ENCODE measurements at regions not wholly inside any gene's neighbourhood (a gene's known extent, or its start where the extent isn't known, plus 50 kb on each side); places are given as distances from the start of the nearest gene placed in this dataset.

DNA sequence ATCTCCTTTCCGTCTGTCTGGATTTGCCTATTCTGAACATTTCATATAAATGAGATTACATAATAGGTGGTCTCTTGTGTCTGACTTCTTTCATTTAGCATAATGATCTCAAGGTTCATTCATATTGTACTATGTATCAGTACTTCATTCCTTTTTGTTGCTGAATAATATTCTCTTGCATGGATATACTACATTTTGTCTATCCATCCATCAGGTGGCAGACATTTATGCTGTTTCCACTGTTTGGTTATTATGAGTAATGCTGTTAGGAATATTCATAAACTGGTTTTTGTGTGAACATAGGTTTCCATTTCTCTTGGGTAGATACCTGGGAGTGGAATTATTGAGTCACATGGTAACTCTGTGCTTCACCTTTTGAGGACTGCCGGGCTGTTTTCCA is 148.2 kb upstream of the PMEPA1 start:
- H3K27me3 ChIP-seq (replicated peaks in 1 of 7): peaks cover 0 to 14% (median 0%) of the 10 kb centered on the region in 7 donors
- WGBS, 5 donors: 86 to 96% (median 93%) methylated on average over 2 of the region's 2 CpGs
- no peaks in the 10 kb centered on the region for H3K9me3 ChIP-seq
- no peak for TF ChIP-seq POLR2A (IDR thresholded peaks at IDR 0.05)
- TF ChIP-seq POLR2AphosphoS5 (IDR thresholded peaks at IDR 0.05): no peak
- TF ChIP-seq, protein P1, sequence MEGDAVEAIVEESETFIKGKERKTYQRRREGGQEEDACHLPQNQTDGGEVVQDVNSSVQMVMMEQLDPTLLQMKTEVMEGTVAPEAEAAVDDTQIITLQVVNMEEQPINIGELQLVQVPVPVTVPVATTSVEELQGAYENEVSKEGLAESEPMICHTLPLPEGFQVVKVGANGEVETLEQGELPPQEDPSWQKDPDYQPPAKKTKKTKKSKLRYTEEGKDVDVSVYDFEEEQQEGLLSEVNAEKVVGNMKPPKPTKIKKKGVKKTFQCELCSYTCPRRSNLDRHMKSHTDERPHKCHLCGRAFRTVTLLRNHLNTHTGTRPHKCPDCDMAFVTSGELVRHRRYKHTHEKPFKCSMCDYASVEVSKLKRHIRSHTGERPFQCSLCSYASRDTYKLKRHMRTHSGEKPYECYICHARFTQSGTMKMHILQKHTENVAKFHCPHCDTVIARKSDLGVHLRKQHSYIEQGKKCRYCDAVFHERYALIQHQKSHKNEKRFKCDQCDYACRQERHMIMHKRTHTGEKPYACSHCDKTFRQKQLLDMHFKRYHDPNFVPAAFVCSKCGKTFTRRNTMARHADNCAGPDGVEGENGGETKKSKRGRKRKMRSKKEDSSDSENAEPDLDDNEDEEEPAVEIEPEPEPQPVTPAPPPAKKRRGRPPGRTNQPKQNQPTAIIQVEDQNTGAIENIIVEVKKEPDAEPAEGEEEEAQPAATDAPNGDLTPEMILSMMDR (IDR thresholded peaks at IDR 0.05 in 8 of 11, conservative IDR thresholded peaks at IDR 0.05 in 3 of 11): no peak
- no peaks in the 10 kb centered on the region for H3K4me1 ChIP-seq
- DNase-seq: no peak
- intact Hi-C loops (cut with DNase I; ENCODE audit: low total_unique reads): no loop called here
- no peaks in the 10 kb centered on the region for H3K36me3 ChIP-seq
- H3K4me3 ChIP-seq: no peak overlapping the region
- H3K27ac ChIP-seq: no peak overlapping the region

DNA sequence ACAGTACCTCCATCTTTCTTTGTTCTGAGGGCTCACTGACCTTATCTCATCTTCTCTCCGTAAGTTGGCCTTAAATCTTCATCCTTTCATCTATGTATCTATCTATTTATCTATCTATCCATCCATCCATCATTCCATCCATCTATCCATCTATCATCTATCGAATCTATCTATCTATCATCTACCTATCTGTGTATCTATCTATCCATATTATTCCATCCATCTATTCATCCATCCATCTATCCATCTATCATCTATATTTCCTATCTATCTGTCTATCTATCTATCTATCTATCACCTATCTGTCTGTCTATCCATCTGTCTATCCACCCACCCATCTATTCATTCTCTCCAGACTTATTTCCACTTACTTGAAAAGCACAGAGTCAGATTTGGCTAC is 147.3 kb upstream of the PMEPA1 start:
- DNase-seq: no peak
- Histone ChIP-seq H3K27ac (no peak overlapping the region), H3K4me3 (no peak overlapping the region), H3K4me1 (no peaks in the 10 kb centered on the region), H3K36me3 (no peaks in the 10 kb centered on the region), H3K9me3 (no peaks in the 10 kb centered on the region), H3K27me3 (replicated peaks in 1 of 7) (peaks cover 0 to 6% (median 0%) of the 10 kb centered on the region in 7 donors)
- TF ChIP-seq, protein P1 (IDR thresholded peaks at IDR 0.05 in 8 of 11, conservative IDR thresholded peaks at IDR 0.05 in 3 of 11): no peak
- TF ChIP-seq POLR2A (IDR thresholded peaks at IDR 0.05): no peak
- intact Hi-C loops (cut with DNase I; ENCODE audit: low total_unique reads): no loop called here
- 79 to 92% (median 88%) methylated on average over 2 of the region's 2 CpGs for WGBS, 5 donors

DNA sequence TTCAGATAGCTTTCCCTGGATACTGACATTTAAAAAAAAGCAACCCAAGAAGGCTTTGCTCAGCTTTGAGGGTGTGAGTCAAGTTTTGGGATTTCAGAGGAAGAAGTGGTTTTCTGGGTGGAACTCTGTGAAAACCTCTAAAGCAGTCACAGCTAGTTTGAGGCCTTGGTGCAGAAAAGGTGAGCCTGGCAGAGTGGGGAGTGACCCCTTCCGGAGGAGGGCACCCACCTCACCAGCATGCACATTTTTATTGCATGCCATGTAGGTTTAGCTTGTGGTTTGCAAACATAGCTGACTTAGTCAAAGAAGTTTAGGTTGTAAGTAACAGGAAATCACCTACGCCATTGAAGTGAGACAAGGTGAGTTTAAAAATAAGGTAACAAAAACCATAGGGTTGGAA is 146.8 kb upstream of the PMEPA1 start:
- no peaks in the 10 kb centered on the region for H3K4me1 ChIP-seq
- no peaks in the 10 kb centered on the region for H3K36me3 ChIP-seq
- no peak overlapping the region for H3K4me3 ChIP-seq
- no peaks in the 10 kb centered on the region for H3K9me3 ChIP-seq
- TF ChIP-seq POLR2AphosphoS5 (IDR thresholded peaks at IDR 0.05) (no peak), POLR2A (IDR thresholded peaks at IDR 0.05) (no peak)
- TF ChIP-seq, protein P1 (IDR thresholded peaks at IDR 0.05 in 8 of 11, conservative IDR thresholded peaks at IDR 0.05 in 3 of 11): no peak
- intact Hi-C loops (cut with DNase I; ENCODE audit: low total_unique reads): no loop called here
- WGBS, 5 donors: 74 to 88% (median 83%) methylated on average over 2 of the region's 2 CpGs
- no peak for DNase-seq
- no peak overlapping the region for H3K27ac ChIP-seq
- H3K27me3 ChIP-seq (replicated peaks in 1 of 7): peaks cover 0 to 6% (median 0%) of the 10 kb centered on the region in 7 donors

DNA sequence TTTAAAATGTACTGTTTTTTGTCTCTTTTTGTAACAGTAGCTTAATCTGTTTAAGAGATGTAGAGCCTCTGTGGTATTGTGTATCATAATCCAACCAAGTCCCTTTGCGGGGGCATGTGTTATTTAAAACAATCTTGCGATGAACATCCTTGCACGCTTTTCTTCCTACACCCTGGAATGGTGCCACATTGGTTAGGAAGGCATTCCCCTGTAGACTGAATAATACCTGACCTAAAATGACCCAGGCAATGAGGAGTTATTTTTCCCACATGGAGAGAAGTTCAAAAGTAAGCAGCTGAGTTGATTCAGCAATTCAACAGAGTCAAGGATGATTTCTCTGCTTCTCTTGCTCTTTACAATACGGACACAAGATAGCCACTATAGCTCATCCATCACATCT is 142.0 kb upstream of the PMEPA1 start:
- no peak for DNase-seq
- intact Hi-C loops (cut with DNase I; ENCODE audit: low total_unique reads): no loop called here
- H3K4me1 ChIP-seq: no peaks in the 10 kb centered on the region
- H3K4me3 ChIP-seq: no peak overlapping the region
- H3K27me3 ChIP-seq (replicated peaks in 1 of 7): no peaks in the 10 kb centered on the region
- no peaks in the 10 kb centered on the region for H3K9me3 ChIP-seq
- TF ChIP-seq POLR2A (IDR thresholded peaks at IDR 0.05) (no peak), POLR2AphosphoS5 (IDR thresholded peaks at IDR 0.05) (no peak)
- TF ChIP-seq, protein P1 (IDR thresholded peaks at IDR 0.05 in 8 of 11, conservative IDR thresholded peaks at IDR 0.05 in 3 of 11): no peak
- no peaks in the 10 kb centered on the region for H3K36me3 ChIP-seq
- 77 to 93% (median 92%) methylated on average over 4 of the region's 4 CpGs for WGBS, 5 donors
- no peak overlapping the region for H3K27ac ChIP-seq
